ENCODE measurements at regions not wholly inside any gene's neighbourhood (a gene's known extent, or its start where the extent isn't known, plus 50 kb on each side); places are given as distances from the start of the nearest gene placed in this dataset.

DNA sequence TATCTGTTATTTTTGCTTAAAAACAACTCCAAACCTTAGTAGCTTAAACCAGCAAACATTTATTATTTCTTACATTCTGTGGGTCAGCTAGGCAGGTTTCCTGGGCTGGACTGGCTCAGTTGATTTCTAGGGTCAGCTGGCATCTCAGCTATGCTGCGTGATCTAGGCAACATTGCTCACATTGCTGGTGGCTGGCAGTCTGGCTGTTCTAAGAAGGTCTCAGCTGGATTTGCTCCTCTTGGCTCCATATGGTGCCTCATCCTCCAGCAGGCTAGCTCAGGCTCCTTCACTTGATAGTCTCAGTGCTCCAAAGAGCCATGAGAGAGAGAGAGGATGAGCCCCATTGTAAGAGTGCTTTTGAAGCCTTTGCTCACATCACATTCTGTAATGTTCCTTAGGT, 470.6 kb upstream of the CDH5 start:
- no peak overlapping the region for H3K4me3 ChIP-seq
- H3K27ac ChIP-seq = no peak overlapping the region
- intact Hi-C loops (cut with DNase I) = no loop called here
- DNase-seq (ENCODE audit: extremely low spot score in 2 of 2) = no peak
- no peaks in the 10 kb centered on the region for H3K36me3 ChIP-seq
- no peaks in the 10 kb centered on the region for H3K4me1 ChIP-seq
- H3K9me3 ChIP-seq = no peaks in the 10 kb centered on the region
- no peaks in the 10 kb centered on the region for H3K27me3 ChIP-seq
- no peak for TF ChIP-seq CTCF (IDR thresholded peaks at IDR 0.05)
- no peak for TF ChIP-seq POLR2A (IDR thresholded peaks at IDR 0.05)
- TF ChIP-seq POLR2AphosphoS5 (IDR thresholded peaks at IDR 0.05; ENCODE audit: insufficient read depth in 1 of 2, low read depth in 1 of 2) = no peak

- no peak for TF ChIP-seq POLR2A (IDR thresholded peaks at IDR 0.05)
- TF ChIP-seq POLR2AphosphoS5 (IDR thresholded peaks at IDR 0.05; ENCODE audit: insufficient read depth in 1 of 2, low read depth in 1 of 2) = no peak
- TF ChIP-seq CTCF (IDR thresholded peaks at IDR 0.05) = no peak
- H3K9me3 ChIP-seq = no peaks in the 10 kb centered on the region
- H3K36me3 ChIP-seq = no peaks in the 10 kb centered on the region
- H3K4me1 ChIP-seq = no peaks in the 10 kb centered on the region
- no peak overlapping the region for H3K4me3 ChIP-seq
- no peaks in the 10 kb centered on the region for H3K27me3 ChIP-seq
- intact Hi-C loops (cut with DNase I) = no loop called here
- no peak overlapping the region for H3K27ac ChIP-seq
- DNase-seq (ENCODE audit: extremely low spot score in 2 of 2) = no peak
Measured at GRCh38 chr16:65895486-65895885, 471.0 kb upstream of the CDH5 start.

DNA sequence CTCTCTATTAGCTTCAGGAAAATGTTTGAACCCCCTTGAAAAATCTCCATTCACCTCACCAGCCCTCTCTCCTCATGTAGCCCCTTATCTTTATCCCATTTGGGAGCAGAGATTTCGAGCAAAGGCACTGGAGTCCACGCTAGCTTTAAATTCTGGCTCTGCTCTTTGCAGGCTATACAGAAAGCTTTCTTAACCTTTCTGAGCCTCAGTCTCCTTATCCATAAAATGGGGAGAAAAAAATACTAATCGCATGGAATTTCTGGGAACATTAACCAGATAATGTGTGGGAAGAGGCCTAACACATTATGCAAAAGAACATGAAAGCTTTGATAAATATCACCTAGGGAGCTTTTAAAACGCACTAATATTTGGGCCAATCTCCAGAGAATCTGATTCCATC, 476.3 kb upstream of the CDH5 start:
- Histone ChIP-seq H3K4me3 (no peak overlapping the region), H3K27ac (no peak overlapping the region), H3K36me3 (no peaks in the 10 kb centered on the region), H3K9me3 (no peaks in the 10 kb centered on the region), H3K4me1 (no peaks in the 10 kb centered on the region), H3K27me3 (no peaks in the 10 kb centered on the region)
- DNase-seq (ENCODE audit: extremely low spot score in 2 of 2) = peak in 1 of 2 donors; percentile 11
- intact Hi-C loops (cut with DNase I) = no loop called here
- TF ChIP-seq POLR2A (IDR thresholded peaks at IDR 0.05) (no peak), POLR2AphosphoS5 (IDR thresholded peaks at IDR 0.05; ENCODE audit: insufficient read depth in 1 of 2, low read depth in 1 of 2) (no peak), CTCF (IDR thresholded peaks at IDR 0.05) (no peak)

GRCh38 chr16:65889533-65889966, 476.9 kb upstream of the CDH5 start:
- intact Hi-C loops (cut with DNase I) = no loop called here
- no peak overlapping the region for H3K4me3 ChIP-seq
- DNase-seq (ENCODE audit: extremely low spot score in 2 of 2) = peak in 1 of 2 donors; percentile 42
- no peaks in the 10 kb centered on the region for H3K36me3 ChIP-seq
- no peaks in the 10 kb centered on the region for H3K4me1 ChIP-seq
- no peak for TF ChIP-seq POLR2A (IDR thresholded peaks at IDR 0.05)
- no peak for TF ChIP-seq CTCF (IDR thresholded peaks at IDR 0.05)
- no peak for TF ChIP-seq POLR2AphosphoS5 (IDR thresholded peaks at IDR 0.05; ENCODE audit: insufficient read depth in 1 of 2, low read depth in 1 of 2)
- H3K27me3 ChIP-seq = no peaks in the 10 kb centered on the region
- H3K9me3 ChIP-seq = no peaks in the 10 kb centered on the region
- H3K27ac ChIP-seq = no peak overlapping the region

DNA sequence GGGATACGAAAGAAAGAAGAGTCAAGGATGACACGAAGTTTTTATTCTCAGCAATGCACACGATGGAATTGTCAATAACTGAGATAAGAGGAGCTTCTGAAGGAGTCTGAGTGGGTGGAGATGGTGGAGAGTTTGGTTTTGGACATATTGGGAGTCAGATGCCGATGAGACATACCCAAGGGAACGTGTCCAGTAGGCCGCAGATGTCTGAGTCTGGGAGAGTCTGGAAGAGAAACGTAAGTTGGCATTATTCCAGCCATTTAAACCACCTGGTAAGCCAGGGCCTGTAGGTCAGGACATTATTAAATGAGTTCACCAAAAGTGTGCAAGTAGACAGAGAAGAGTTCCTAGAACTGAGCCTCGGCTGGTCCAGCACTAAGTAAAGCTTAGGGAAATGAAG, 478.3 kb upstream of the CDH5 start:
- H3K4me1 ChIP-seq = no peaks in the 10 kb centered on the region
- intact Hi-C loops (cut with DNase I) = no loop called here
- H3K4me3 ChIP-seq = no peak overlapping the region
- H3K27ac ChIP-seq = no peak overlapping the region
- TF ChIP-seq POLR2AphosphoS5 (IDR thresholded peaks at IDR 0.05; ENCODE audit: insufficient read depth in 1 of 2, low read depth in 1 of 2) = no peak
- TF ChIP-seq CTCF (IDR thresholded peaks at IDR 0.05) = no peak
- no peak for TF ChIP-seq POLR2A (IDR thresholded peaks at IDR 0.05)
- no peaks in the 10 kb centered on the region for H3K9me3 ChIP-seq
- H3K27me3 ChIP-seq = no peaks in the 10 kb centered on the region
- DNase-seq (ENCODE audit: extremely low spot score in 2 of 2) = no peak
- no peaks in the 10 kb centered on the region for H3K36me3 ChIP-seq
